HFFc6 (cell line): ENCODE measurements at regions not wholly inside any gene's neighbourhood (a gene's known extent, or its start where the extent isn't known, plus 50 kb on each side); places are given as distances from the start of the nearest gene placed in this dataset.
"Not testable (repeated sequence)": the region's sequence is repeated elsewhere in the genome, so short reads cannot be mapped to it uniquely, and the experiment has no call there.

Experiments
- DNase-seq: peaks from one replicate; pipeline ENCODE4 v3.0.0-alpha.2; 2018
- H3K27ac Mint-ChIP-seq: 2 replicates; pipeline ENCODE4 v1.8.0; 2020; ENCODE audit warnings: mild to moderate bottlenecking, mixed read lengths
- H3K27me3 Mint-ChIP-seq: 2 replicates; pipeline ENCODE4 v1.8.0; 2021; ENCODE audit warnings: mild to moderate bottlenecking, moderate library complexity, mixed read lengths; ENCODE audit not compliant: insufficient read depth
- H3K36me3 Mint-ChIP-seq: 2 replicates; pipeline ENCODE4 v1.8.0; 2021; ENCODE audit warnings: low read depth, mixed read lengths
- H3K4me1 Mint-ChIP-seq: 2 replicates; pipeline ENCODE4 v1.8.0; 2020; ENCODE audit warnings: low read depth, mixed read lengths
- H3K4me3 Mint-ChIP-seq: 2 replicates; pipeline ENCODE4 v1.8.0; 2020; ENCODE audit warnings: mild to moderate bottlenecking, moderate library complexity, mixed read lengths
- H3K9me3 Mint-ChIP-seq: 2 replicates; pipeline ENCODE4 v1.8.0; 2020; ENCODE audit warnings: mild to moderate bottlenecking, mixed read lengths
- CTCF ChIP-seq: fragments of 200-600 bp; sonication (generic); IDR thresholded peaks from 2 replicates; pipeline ENCODE4 v1.5.0; 2021; ENCODE audit warnings: antibody characterized with exemption, mild to moderate bottlenecking

GRCh38 chr1:147409886-147410285, 131.4 kb upstream of the BCL9 start:
- Mint-ChIP-seq H3K4me1 (no peaks in the 10 kb centered on the region), H3K27ac (no peak overlapping the region), H3K4me3 (no peak overlapping the region), H3K27me3 (no peaks in the 10 kb centered on the region; the same call in 1 of the 2 replicates), H3K36me3 (no peaks in the 10 kb centered on the region), H3K9me3 (peaks cover 7% of the 10 kb centered on the region)
- no peak for TF ChIP-seq CTCF
- DNase-seq, result no peak

- H3K4me3 Mint-ChIP-seq, result no peak overlapping the region
- H3K9me3 Mint-ChIP-seq, result peaks cover 7% of the 10 kb centered on the region
- no peaks in the 10 kb centered on the region for H3K36me3 Mint-ChIP-seq
- no peak for DNase-seq
- TF ChIP-seq CTCF, result no peak
- H3K27ac Mint-ChIP-seq, result no peak overlapping the region
- H3K4me1 Mint-ChIP-seq, result no peaks in the 10 kb centered on the region
- no peaks in the 10 kb centered on the region; the same call in 1 of the 2 replicates for H3K27me3 Mint-ChIP-seq
Measured at GRCh38 chr1:147413110-147413605, 128.1 kb upstream of the BCL9 start.

- no peaks in the 10 kb centered on the region for H3K4me1 Mint-ChIP-seq
- TF ChIP-seq CTCF, result no peak
- H3K36me3 Mint-ChIP-seq, result no peaks in the 10 kb centered on the region
- no peak overlapping the region for H3K4me3 Mint-ChIP-seq
- H3K27me3 Mint-ChIP-seq, result no peaks in the 10 kb centered on the region; the same call in 1 of the 2 replicates
- H3K27ac Mint-ChIP-seq, result no peak overlapping the region
- no peak for DNase-seq
- peaks cover 5% of the 10 kb centered on the region for H3K9me3 Mint-ChIP-seq
Measured at GRCh38 chr1:147414505-147415163, 126.7 kb upstream of the BCL9 start.

GRCh38 chr1:147417024-147417423, 124.3 kb upstream of the BCL9 start:
- TF ChIP-seq CTCF, result no peak
- no peak overlapping the region for H3K27ac Mint-ChIP-seq
- H3K27me3 Mint-ChIP-seq, result no peaks in the 10 kb centered on the region; the same call in none of the 2 replicates

GRCh38 chr1:147423100-147423827, 118.0 kb upstream of the BCL9 start:
- not testable (repeated sequence) for H3K36me3 Mint-ChIP-seq, H3K4me1 Mint-ChIP-seq, DNase-seq, H3K4me3 Mint-ChIP-seq, H3K27me3 Mint-ChIP-seq, H3K27ac Mint-ChIP-seq
- peaks cover 11% of the 10 kb centered on the region for H3K9me3 Mint-ChIP-seq

More at GRCh38 chr1:147417024-147417423, 124.3 kb upstream of the BCL9 start:
- no peak for DNase-seq
- H3K4me3 Mint-ChIP-seq, result no peak overlapping the region
- H3K4me1 Mint-ChIP-seq, result no peaks in the 10 kb centered on the region
- no peaks in the 10 kb centered on the region for H3K36me3 Mint-ChIP-seq
- H3K9me3 Mint-ChIP-seq, result peaks cover 8% of the 10 kb centered on the region

- no peak overlapping the region for H3K27ac Mint-ChIP-seq
- H3K36me3 Mint-ChIP-seq, result no peaks in the 10 kb centered on the region
- peaks cover 8% of the 10 kb centered on the region; the same call in 1 of the 2 replicates for H3K9me3 Mint-ChIP-seq
- H3K27me3 Mint-ChIP-seq, result no peaks in the 10 kb centered on the region
- no peak for DNase-seq
- no peak for TF ChIP-seq CTCF
- H3K4me1 Mint-ChIP-seq, result no peaks in the 10 kb centered on the region
- no peak overlapping the region for H3K4me3 Mint-ChIP-seq
Measured at GRCh38 chr1:147434921-147435320, 106.4 kb upstream of the BCL9 start.
